MV-4-11 (cell line): ENCODE measurements at regions not wholly inside any gene's neighbourhood (a gene's known extent, or its start where the extent isn't known, plus 50 kb on each side); places are given as distances from the start of the nearest gene placed in this dataset.

Experiments
- DNase-seq: peaks from one replicate; lab custom pipeline; 2025; lab: John Stamatoyannopoulos, UW

GRCh38 chr1:81699234-81699633 is 101.5 kb upstream of the ADGRL2 start:
- no peak for DNase-seq

GRCh38 chr1:81695741-81696140 is 105.0 kb upstream of the ADGRL2 start:
- no peak for DNase-seq

GRCh38 chr1:81693316-81693715 is 107.4 kb upstream of the ADGRL2 start:
- no peak for DNase-seq

GRCh38 chr1:81690676-81691453 is 109.9 kb upstream of the ADGRL2 start:
- no peak for DNase-seq

GRCh38 chr1:81689531-81689941 is 111.2 kb upstream of the ADGRL2 start:
- no peak for DNase-seq

- DNase-seq: no peak
Observed at GRCh38 chr1:81682490-81682889, 118.2 kb upstream of the ADGRL2 start.

- no peak for DNase-seq
Observed at GRCh38 chr1:81681601-81682266, 119.0 kb upstream of the ADGRL2 start.

- DNase-seq: no peak
Observed at GRCh38 chr1:81681114-81681513, 119.6 kb upstream of the ADGRL2 start.

- peak; percentile 70 for DNase-seq
Observed at GRCh38 chr1:81679942-81680341, 120.8 kb upstream of the ADGRL2 start.

- no peak for DNase-seq
Observed at GRCh38 chr1:81678779-81679178, 122.0 kb upstream of the ADGRL2 start.

- no peak for DNase-seq
Observed at GRCh38 chr1:81672766-81673165, 128.0 kb upstream of the ADGRL2 start.

- no peak for DNase-seq
Observed at GRCh38 chr1:81671038-81671437, 129.7 kb upstream of the ADGRL2 start.

- DNase-seq: no peak
Observed at GRCh38 chr1:81670286-81670685, 130.4 kb upstream of the ADGRL2 start.

GRCh38 chr1:81666586-81666985 is 134.1 kb upstream of the ADGRL2 start:
- no peak for DNase-seq

- no peak for DNase-seq
Observed at GRCh38 chr1:81664341-81664740, 136.4 kb upstream of the ADGRL2 start.

- DNase-seq: no peak
Observed at GRCh38 chr1:81662913-81663526, 137.7 kb upstream of the ADGRL2 start.

- DNase-seq: no peak
Observed at GRCh38 chr1:81660286-81660685, 140.4 kb upstream of the ADGRL2 start.

GRCh38 chr1:81654657-81655056 is 146.1 kb upstream of the ADGRL2 start:
- DNase-seq: no peak

GRCh38 chr1:81654147-81654546 is 146.6 kb upstream of the ADGRL2 start:
- DNase-seq: no peak

GRCh38 chr1:81650776-81651175 is 150.0 kb upstream of the ADGRL2 start:
- DNase-seq: no peak

- DNase-seq: no peak
Observed at GRCh38 chr1:81635816-81636215, 164.9 kb upstream of the ADGRL2 start.

GRCh38 chr1:81634294-81634693 is 166.4 kb upstream of the ADGRL2 start:
- no peak for DNase-seq

GRCh38 chr1:81619156-81619555 is 181.6 kb upstream of the ADGRL2 start:
- no peak for DNase-seq
